ENCODE measurements at regions not wholly inside any gene's neighbourhood (a gene's known extent, or its start where the extent isn't known, plus 50 kb on each side); places are given as distances from the start of the nearest gene placed in this dataset.

DNA sequence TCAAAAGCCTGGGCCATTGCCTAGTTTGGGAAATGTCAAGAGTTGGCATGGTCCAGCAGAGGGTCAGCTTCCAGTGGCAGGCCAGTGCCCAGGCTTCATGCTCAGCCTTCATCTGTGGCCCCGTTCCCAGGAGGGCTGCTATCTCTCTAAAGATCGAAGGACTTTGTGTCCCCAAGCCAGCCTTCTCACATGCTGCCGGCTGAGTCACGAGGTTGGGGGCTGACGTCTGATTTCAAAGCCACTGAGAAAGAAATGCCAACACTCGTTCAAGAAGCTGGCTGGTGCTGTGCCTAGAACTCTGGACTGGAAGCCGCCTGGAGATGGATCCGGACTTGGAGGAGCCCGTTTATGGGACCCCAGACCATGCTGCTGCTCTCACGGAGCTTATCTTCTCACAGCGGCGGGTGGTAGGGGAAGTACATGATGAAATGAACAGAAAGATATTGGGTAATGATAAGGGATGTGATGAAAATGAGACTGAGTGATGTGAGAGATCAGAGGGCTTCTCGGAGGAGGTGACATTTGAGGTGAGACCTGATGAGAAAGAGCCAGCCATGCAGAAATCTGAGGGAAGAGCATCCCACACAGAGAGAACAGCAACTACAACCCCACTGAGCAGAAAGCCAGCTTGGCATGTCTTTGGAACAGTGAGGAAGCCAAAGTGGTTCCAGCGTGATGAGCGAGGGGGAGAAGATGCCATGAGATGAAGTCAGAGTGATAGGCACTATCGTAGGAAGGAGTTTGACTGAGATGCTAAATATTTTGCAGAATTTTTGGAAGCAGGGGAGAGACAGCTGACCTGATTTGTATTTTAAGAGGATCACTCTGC, 54.9 kb upstream of the BOD1 start:
- TF ChIP-seq, protein P1, sequence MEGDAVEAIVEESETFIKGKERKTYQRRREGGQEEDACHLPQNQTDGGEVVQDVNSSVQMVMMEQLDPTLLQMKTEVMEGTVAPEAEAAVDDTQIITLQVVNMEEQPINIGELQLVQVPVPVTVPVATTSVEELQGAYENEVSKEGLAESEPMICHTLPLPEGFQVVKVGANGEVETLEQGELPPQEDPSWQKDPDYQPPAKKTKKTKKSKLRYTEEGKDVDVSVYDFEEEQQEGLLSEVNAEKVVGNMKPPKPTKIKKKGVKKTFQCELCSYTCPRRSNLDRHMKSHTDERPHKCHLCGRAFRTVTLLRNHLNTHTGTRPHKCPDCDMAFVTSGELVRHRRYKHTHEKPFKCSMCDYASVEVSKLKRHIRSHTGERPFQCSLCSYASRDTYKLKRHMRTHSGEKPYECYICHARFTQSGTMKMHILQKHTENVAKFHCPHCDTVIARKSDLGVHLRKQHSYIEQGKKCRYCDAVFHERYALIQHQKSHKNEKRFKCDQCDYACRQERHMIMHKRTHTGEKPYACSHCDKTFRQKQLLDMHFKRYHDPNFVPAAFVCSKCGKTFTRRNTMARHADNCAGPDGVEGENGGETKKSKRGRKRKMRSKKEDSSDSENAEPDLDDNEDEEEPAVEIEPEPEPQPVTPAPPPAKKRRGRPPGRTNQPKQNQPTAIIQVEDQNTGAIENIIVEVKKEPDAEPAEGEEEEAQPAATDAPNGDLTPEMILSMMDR (conservative IDR thresholded peaks at IDR 0.05) = no peak
- Mint-ChIP-seq H3K27ac (no peak overlapping the region), H3K4me3 (no peak overlapping the region), H3K36me3 (no peaks in the 10 kb centered on the region), H3K4me1 (ENCODE audit: unreplicated experiment) (peaks cover 47% of the 10 kb centered on the region), H3K27me3 (no peaks in the 10 kb centered on the region), H3K9me3 (peaks cover 5% of the 10 kb centered on the region)
- DNase-seq (ENCODE audit: extremely low spot score, unreplicated experiment) = no peak

DNA sequence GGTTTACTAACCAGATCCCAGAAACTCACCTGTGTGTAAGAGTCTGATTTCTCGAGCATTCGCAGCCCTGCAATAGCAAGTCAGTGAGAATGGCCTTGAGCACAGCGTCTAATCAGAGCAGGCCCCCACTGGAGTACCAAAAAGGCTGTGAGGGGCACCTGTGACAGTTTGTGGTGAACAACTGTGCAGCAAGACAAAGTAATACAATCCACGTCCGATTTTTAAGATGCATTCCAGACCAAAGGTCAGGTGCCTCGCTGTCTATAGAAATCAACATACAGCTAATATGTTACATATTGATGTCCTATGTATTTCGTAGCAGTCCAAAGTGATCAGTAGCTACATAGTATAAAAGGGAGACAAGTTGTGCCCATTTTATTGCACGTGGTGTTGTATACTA, 55.7 kb upstream of the BOD1 start:
- no peaks in the 10 kb centered on the region for H3K27me3 Mint-ChIP-seq
- DNase-seq (ENCODE audit: extremely low spot score, unreplicated experiment) = no peak
- no peak overlapping the region for H3K27ac Mint-ChIP-seq
- peaks cover 5% of the 10 kb centered on the region for H3K9me3 Mint-ChIP-seq
- peaks cover 47% of the 10 kb centered on the region for H3K4me1 Mint-ChIP-seq (ENCODE audit: unreplicated experiment)
- H3K4me3 Mint-ChIP-seq = no peak overlapping the region
- TF ChIP-seq, protein P1 (conservative IDR thresholded peaks at IDR 0.05) = no peak
- no peaks in the 10 kb centered on the region for H3K36me3 Mint-ChIP-seq

DNA sequence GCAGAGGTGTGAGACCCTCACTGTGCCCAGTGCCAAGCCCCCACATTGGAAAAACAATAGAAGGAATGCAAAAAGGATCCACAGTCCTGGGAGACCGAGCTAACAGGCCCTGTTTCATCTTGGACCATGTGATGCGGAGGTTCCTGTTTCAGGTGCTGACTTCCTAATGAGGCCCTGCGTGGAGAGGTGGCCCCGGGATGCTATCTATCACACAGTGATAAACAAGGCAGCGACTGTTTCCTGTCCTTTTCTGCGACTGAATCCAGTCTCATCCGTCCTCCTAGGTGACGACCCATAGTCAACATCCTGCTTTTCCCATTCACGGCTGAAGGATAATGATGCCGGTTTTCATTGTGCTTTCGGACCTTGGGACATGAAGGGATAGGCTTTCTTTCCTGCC, 56.4 kb upstream of the BOD1 start:
- H3K4me3 Mint-ChIP-seq = no peak overlapping the region
- TF ChIP-seq, protein P1 (conservative IDR thresholded peaks at IDR 0.05) = no peak
- no peaks in the 10 kb centered on the region for H3K27me3 Mint-ChIP-seq
- DNase-seq (ENCODE audit: extremely low spot score, unreplicated experiment) = no peak
- peaks cover 42% of the 10 kb centered on the region for H3K4me1 Mint-ChIP-seq (ENCODE audit: unreplicated experiment)
- H3K9me3 Mint-ChIP-seq = peaks cover 5% of the 10 kb centered on the region
- no peaks in the 10 kb centered on the region for H3K36me3 Mint-ChIP-seq
- peak overlapping the region; percentile 39 for H3K27ac Mint-ChIP-seq

DNA sequence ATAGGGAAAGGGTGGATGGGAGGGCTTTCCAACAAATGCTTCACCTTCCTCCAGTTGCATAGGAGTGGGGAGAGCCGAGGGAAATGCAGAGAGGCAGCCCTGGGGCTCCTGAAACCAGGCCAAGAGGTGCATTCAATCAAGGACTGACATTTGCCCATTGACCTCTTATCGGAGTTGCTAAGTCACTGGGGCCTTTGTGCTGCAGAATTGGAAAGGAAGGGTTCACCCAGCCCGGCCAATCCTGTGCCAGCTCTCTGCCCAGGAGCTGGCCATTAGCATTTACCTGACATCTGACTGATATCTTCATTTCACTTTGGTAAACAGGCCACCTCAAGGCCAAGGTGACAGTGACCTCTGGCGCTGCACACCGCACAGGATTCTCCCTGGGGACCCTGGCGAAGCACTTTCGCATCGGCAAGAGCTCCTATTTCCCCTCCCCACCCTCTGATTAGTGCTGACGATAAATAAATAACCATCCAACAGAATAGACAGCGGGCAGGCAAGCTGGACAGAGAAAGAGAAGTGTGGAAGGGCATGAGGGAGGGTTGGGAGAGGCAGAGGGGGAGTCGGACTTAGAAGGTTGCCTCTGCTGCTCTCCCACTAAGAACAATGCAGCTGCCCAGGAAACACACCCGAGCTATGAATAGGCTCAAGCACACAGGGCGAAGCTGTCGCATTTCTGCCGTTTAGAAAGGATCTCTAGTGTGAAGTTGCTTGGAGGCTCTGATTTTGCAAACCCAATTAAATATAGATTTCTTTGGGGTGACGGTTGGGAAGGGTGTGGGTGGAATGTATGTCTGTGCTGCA, 57.0 kb upstream of the BOD1 start:
- Mint-ChIP-seq H3K9me3 (no peaks in the 10 kb centered on the region), H3K4me3 (no peak overlapping the region), H3K27ac (peak overlapping the region; percentile 39), H3K4me1 (ENCODE audit: unreplicated experiment) (peaks cover 37% of the 10 kb centered on the region), H3K36me3 (no peaks in the 10 kb centered on the region), H3K27me3 (no peaks in the 10 kb centered on the region)
- TF ChIP-seq, protein P1 (conservative IDR thresholded peaks at IDR 0.05) = no peak
- DNase-seq (ENCODE audit: extremely low spot score, unreplicated experiment) = no peak

DNA sequence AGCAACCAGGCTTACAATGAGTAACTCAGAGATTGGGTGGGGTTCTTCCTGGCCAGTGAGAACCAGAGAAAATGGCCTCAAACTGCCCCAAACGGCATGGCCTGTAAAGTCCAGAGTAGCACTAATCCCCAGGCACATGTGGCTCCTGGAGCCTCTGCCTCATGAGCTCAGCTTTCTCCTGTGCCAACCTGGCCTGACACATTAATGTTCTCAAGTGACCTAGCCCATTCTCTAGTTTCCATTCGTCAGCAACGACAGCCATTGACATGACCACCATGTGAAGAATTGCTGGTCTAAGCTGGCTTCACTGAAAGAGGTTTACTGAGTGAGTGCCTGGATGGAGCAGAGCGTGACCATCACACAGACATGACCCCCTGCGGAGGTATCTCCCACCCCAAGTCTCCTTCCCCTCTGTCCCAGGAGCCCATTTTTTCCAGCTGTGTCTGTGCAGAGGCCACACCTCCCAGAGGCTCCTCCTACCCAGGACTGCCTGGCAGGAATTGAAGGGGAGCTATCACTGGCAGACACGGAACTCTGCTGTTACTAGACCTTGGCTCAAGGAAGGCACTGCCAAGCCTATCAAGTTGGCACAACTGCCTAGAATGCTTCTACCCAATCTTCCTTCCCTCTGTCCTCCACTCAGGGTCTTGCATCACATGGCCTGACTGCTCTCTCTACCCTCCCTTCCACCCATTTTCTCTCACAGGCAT, 59.0 kb upstream of the BOD1 start:
- Mint-ChIP-seq H3K27me3 (no peaks in the 10 kb centered on the region), H3K4me1 (ENCODE audit: unreplicated experiment) (peaks cover 32% of the 10 kb centered on the region), H3K36me3 (peaks cover 4% of the 10 kb centered on the region), H3K27ac (no peak overlapping the region), H3K4me3 (no peak overlapping the region), H3K9me3 (no peaks in the 10 kb centered on the region)
- DNase-seq (ENCODE audit: extremely low spot score, unreplicated experiment) = no peak
- TF ChIP-seq, protein P1 (conservative IDR thresholded peaks at IDR 0.05) = no peak
